ENCODE measurements at regions not wholly inside any gene's neighbourhood (a gene's known extent, or its start where the extent isn't known, plus 50 kb on each side); places are given as distances from the start of the nearest gene placed in this dataset.

DNA sequence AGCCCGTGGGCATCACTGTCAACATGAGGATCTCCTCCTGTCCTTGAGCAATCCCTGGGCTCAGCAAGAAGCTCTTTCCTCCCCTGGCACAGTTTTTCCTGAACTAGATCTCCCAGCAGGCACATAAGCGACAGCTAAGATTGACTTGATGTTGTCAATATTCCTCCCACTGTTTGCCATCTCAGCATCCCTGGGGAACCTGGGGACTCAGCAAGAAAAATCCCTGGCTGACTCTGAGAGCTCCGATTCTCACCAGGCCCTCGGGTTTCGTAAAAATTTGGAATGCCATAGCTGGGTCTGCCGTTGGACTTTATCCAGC, 687.2 kb downstream of the MATN1 start:
- H4K20me1 ChIP-seq (ENCODE audit: control insufficient read depth, insufficient read depth, low read depth, low read length), result no peaks in the 10 kb centered on the region
- no peaks in the 10 kb centered on the region for H3K27me3 ChIP-seq (ENCODE audit: control insufficient read depth, low read length)
- no peaks in the 10 kb centered on the region for H3F3A ChIP-seq (ENCODE audit: control insufficient read depth, insufficient read depth)
- H3K4me2 ChIP-seq (ENCODE audit: low read length), result no peak overlapping the region
- H3K4me1 ChIP-seq (ENCODE audit: control insufficient read depth, low read length), result no peaks in the 10 kb centered on the region
- no peak overlapping the region for H3K4me3 ChIP-seq (ENCODE audit: low read length)
- H3K9me3 ChIP-seq (ENCODE audit: control insufficient read depth, insufficient read depth, low read length), result no peaks in the 10 kb centered on the region
- no peak for TF ChIP-seq EZH2phosphoT487 (IDR thresholded peaks at IDR 0.05; ENCODE audit: borderline replicate concordance, low read length)
- TF ChIP-seq, protein P1, sequence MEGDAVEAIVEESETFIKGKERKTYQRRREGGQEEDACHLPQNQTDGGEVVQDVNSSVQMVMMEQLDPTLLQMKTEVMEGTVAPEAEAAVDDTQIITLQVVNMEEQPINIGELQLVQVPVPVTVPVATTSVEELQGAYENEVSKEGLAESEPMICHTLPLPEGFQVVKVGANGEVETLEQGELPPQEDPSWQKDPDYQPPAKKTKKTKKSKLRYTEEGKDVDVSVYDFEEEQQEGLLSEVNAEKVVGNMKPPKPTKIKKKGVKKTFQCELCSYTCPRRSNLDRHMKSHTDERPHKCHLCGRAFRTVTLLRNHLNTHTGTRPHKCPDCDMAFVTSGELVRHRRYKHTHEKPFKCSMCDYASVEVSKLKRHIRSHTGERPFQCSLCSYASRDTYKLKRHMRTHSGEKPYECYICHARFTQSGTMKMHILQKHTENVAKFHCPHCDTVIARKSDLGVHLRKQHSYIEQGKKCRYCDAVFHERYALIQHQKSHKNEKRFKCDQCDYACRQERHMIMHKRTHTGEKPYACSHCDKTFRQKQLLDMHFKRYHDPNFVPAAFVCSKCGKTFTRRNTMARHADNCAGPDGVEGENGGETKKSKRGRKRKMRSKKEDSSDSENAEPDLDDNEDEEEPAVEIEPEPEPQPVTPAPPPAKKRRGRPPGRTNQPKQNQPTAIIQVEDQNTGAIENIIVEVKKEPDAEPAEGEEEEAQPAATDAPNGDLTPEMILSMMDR (IDR thresholded peaks at IDR 0.05; ENCODE audit: low read depth, low read length, poor library complexity, severe bottlenecking), result no peak
- H3K79me2 ChIP-seq (ENCODE audit: control insufficient read depth, low read length), result no peaks in the 10 kb centered on the region
- H3K27ac ChIP-seq (ENCODE audit: low read depth, low read length), result no peak overlapping the region
- H3K36me3 ChIP-seq (ENCODE audit: control insufficient read depth, low read length), result no peaks in the 10 kb centered on the region
- no peaks in the 10 kb centered on the region for H3K9me2 ChIP-seq (replicated peaks; ENCODE audit: control insufficient read depth, low read length)

DNA sequence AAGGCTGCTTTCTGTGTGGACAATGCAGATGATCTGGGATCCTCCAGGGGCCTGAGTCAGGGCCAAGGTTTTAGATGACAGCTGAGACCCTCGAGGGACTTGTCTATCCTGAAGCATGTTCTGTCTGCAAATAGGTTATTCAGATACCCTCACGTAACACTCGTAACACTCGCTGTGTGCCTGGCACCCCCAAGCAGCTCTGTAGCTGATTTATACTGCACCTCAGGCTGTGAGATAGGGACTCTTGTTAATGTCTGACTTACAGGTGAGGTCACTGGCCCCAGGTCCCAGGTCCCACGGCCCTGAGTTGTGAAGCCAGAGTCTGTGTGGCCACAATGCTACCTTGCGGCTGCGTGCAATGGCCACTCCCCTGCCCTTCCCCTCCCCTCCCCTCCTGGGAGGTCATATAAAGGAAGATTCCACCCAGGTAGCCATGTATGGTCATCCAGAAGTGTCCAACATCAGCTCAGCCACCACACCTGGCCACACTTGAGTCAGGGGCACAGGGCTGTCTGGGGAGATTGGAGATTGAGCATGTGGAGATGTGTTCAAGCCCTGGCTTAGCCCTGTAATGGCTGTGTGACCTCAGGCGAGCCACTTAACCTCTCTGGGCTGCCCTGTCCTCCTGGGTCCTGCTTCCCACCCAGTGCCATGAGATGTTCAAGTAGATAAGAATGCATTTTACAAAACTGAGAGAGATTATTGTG, 687.7 kb downstream of the MATN1 start:
- H3F3A ChIP-seq (ENCODE audit: control insufficient read depth, insufficient read depth), result no peaks in the 10 kb centered on the region
- no peaks in the 10 kb centered on the region for H3K27me3 ChIP-seq (ENCODE audit: control insufficient read depth, low read length)
- no peaks in the 10 kb centered on the region for H3K9me2 ChIP-seq (replicated peaks; ENCODE audit: control insufficient read depth, low read length)
- no peaks in the 10 kb centered on the region for H3K4me1 ChIP-seq (ENCODE audit: control insufficient read depth, low read length)
- TF ChIP-seq EZH2phosphoT487 (IDR thresholded peaks at IDR 0.05; ENCODE audit: borderline replicate concordance, low read length), result no peak
- TF ChIP-seq, protein P1 (IDR thresholded peaks at IDR 0.05; ENCODE audit: low read depth, low read length, poor library complexity, severe bottlenecking), result no peak
- H3K4me3 ChIP-seq (ENCODE audit: low read length), result no peak overlapping the region
- no peaks in the 10 kb centered on the region for H3K9me3 ChIP-seq (ENCODE audit: control insufficient read depth, insufficient read depth, low read length)
- H3K79me2 ChIP-seq (ENCODE audit: control insufficient read depth, low read length), result no peaks in the 10 kb centered on the region
- no peak overlapping the region for H3K4me2 ChIP-seq (ENCODE audit: low read length)
- no peaks in the 10 kb centered on the region for H3K36me3 ChIP-seq (ENCODE audit: control insufficient read depth, low read length)
- H4K20me1 ChIP-seq (ENCODE audit: control insufficient read depth, insufficient read depth, low read depth, low read length), result no peaks in the 10 kb centered on the region
- no peak overlapping the region for H3K27ac ChIP-seq (ENCODE audit: low read depth, low read length)

DNA sequence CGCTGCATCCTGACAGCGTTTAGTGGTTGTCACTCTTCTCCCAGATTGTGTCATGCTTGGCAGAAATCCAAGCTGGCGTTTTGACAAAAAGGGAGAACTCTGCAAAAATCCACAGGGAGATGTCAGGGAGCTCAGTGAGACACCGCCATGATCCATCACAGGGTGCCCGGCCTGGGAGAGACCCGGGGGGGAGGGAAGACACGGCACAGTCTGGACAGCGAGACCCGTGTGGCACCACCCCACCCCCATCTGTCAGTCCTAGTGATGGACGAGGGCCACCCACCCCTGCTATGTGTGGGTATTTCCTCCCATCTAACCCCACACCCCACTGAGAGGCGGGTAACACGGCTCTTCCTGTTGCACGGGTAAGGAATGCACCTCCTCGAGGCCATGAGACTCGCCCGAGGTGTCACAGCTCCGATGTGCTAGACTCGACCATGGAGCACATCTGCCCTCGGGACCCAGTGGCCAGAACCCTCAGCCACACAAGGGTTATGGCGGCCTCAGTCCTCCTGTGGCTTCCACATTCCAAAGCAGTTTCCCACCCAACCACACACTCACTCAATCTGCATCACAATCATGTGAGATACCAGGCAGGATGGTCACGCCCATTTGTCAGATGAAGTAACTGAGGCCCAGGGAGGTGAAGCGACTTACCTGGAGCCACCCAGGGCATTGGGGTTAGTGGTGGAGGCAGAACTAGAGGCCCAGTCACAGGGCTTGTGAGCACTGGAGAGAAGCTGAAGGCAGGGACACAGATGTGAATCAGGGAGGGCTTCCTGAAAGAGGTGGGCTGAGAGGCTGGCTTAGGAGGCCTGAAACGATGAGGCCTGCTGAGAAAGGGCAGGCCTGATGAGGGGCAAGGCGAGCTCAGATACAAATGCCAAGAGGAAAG, 688.5 kb downstream of the MATN1 start:
- Histone ChIP-seq H3K4me3 (ENCODE audit: low read length) (no peak overlapping the region), H3K36me3 (ENCODE audit: control insufficient read depth, low read length) (no peaks in the 10 kb centered on the region), H4K20me1 (ENCODE audit: control insufficient read depth, insufficient read depth, low read depth, low read length) (no peaks in the 10 kb centered on the region), H3K9me3 (ENCODE audit: control insufficient read depth, insufficient read depth, low read length) (no peaks in the 10 kb centered on the region), H3K4me1 (ENCODE audit: control insufficient read depth, low read length) (no peaks in the 10 kb centered on the region), H3K27me3 (ENCODE audit: control insufficient read depth, low read length) (no peaks in the 10 kb centered on the region), H3K27ac (ENCODE audit: low read depth, low read length) (no peak overlapping the region), H3F3A (ENCODE audit: control insufficient read depth, insufficient read depth) (no peaks in the 10 kb centered on the region), H3K79me2 (ENCODE audit: control insufficient read depth, low read length) (no peaks in the 10 kb centered on the region), H3K4me2 (ENCODE audit: low read length) (no peak overlapping the region), H3K9me2 (replicated peaks; ENCODE audit: control insufficient read depth, low read length) (no peaks in the 10 kb centered on the region)
- TF ChIP-seq, protein P1 (IDR thresholded peaks at IDR 0.05; ENCODE audit: low read depth, low read length, poor library complexity, severe bottlenecking), result no peak
- no peak for TF ChIP-seq EZH2phosphoT487 (IDR thresholded peaks at IDR 0.05; ENCODE audit: borderline replicate concordance, low read length)
